LNCAP (cell line): ENCODE measurements at regions not wholly inside any gene's neighbourhood (a gene's known extent, or its start where the extent isn't known, plus 50 kb on each side); places are given as distances from the start of the nearest gene placed in this dataset.

Source experiments
- TF ChIP-seq, protein P1 (sequence below): fragments of 450-650 bp; IDR thresholded peaks from 2 replicates; pipeline ENCODE4 v1.5.1; 2017; ENCODE audit warnings: mild to moderate bottlenecking

GRCh38 chr1:72848997-72849396 lies 566.7 kb upstream of the NEGR1 start:
- TF ChIP-seq, protein P1, sequence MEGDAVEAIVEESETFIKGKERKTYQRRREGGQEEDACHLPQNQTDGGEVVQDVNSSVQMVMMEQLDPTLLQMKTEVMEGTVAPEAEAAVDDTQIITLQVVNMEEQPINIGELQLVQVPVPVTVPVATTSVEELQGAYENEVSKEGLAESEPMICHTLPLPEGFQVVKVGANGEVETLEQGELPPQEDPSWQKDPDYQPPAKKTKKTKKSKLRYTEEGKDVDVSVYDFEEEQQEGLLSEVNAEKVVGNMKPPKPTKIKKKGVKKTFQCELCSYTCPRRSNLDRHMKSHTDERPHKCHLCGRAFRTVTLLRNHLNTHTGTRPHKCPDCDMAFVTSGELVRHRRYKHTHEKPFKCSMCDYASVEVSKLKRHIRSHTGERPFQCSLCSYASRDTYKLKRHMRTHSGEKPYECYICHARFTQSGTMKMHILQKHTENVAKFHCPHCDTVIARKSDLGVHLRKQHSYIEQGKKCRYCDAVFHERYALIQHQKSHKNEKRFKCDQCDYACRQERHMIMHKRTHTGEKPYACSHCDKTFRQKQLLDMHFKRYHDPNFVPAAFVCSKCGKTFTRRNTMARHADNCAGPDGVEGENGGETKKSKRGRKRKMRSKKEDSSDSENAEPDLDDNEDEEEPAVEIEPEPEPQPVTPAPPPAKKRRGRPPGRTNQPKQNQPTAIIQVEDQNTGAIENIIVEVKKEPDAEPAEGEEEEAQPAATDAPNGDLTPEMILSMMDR = no peak

- TF ChIP-seq, protein P1 = no peak
Observed at GRCh38 chr1:72847651-72848050, 565.3 kb upstream of the NEGR1 start.

DNA sequence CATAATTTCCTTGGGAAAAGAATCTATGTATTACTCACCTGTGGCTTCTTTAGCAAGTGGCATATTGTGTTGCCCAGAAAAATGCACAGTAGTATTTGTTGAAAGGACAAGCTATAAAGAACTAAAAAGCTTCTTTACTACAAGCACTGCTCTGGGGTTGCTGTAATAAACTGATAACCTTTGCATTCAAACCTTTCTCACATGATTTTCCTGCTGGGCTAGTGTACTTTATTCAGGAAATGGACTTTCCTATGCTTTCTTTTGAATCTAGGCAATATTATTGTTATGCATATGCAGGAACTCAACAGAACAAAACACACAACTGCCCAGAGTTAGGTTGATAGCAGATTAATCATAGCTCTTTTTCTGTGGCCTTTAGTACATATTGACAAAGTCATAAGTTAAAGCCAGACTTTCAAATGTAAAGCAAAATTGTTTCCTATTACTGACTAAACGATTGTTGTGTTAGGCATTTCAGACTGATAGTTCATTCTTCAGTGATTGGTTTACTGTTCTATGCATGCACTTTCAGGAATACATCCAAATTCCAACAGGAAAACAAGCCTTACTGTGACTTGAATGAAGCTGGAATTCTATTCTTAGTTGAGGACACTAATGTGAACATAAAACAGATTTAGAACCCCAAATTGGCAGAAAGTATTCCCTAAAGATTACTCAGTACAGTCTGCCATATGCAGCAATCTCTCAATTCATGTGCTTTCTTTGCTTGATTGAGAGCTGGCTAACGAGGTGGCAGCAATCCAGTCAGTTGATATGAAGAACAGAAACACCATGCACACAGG lies 564.3 kb upstream of the NEGR1 start:
- TF ChIP-seq, protein P1 = no peak

DNA sequence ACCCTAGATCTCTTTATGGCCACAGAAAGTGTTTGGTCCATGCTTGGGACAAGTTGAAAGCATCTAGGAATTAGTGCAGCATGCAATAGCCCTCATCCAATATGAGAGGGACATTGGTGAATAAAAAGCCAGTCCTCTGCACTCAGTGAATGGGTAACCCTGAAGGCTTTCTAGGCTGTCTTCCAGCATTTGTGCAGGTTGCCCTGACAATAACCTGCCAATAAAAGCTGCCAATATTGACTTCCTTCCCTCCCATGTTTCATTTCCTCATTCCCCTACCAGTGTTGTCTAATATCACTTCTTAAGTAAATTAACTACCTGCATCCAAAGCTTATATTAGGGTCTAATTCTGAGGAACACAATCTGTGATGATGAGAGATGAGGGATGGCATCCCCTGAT lies 563.6 kb upstream of the NEGR1 start:
- TF ChIP-seq, protein P1 = no peak

GRCh38 chr1:72845381-72845780 lies 563.0 kb upstream of the NEGR1 start:
- TF ChIP-seq, protein P1 = no peak

GRCh38 chr1:72837781-72838180 lies 555.4 kb upstream of the NEGR1 start:
- TF ChIP-seq, protein P1 = no peak

DNA sequence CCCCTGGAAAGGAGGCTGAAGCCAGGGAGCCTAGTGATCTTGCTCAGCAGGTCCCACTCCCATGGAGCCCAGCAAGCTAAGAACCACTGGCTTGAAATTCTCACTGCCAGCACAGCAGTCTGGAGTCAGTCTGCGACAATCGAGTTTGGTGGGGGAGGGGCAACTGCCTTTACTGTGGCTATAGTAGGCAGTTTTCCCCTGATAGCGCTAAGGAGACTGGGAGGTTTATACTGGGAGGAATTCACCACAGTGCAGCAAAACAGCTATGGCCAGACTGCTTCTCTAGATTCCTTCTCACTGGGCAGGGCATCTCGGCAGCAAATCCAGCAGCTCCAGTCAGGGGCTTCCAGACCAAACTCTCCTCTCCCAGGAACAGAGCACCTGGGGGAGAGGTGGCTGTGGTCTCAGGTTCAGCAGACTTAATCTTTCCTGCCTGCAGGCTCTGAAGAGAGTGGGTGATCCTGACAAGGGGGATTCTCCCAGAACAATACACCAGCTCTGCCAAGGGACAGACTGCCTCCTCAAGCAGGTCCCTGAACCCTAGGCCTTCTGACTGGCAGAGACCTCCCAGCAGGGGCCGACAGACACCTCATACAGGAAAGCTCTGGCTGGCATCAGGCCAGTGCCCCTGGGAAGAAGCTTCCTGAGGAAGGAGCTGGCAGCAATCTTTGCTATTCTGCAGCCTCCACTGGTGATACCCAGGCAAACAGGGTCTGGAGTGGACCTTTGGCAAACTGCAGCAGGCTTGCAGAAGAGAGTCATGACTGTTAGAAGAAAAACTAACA lies 548.5 kb upstream of the NEGR1 start:
- TF ChIP-seq, protein P1 = no peak
